ENCODE measurements at regions not wholly inside any gene's neighbourhood (a gene's known extent, or its start where the extent isn't known, plus 50 kb on each side); places are given as distances from the start of the nearest gene placed in this dataset.

DNA sequence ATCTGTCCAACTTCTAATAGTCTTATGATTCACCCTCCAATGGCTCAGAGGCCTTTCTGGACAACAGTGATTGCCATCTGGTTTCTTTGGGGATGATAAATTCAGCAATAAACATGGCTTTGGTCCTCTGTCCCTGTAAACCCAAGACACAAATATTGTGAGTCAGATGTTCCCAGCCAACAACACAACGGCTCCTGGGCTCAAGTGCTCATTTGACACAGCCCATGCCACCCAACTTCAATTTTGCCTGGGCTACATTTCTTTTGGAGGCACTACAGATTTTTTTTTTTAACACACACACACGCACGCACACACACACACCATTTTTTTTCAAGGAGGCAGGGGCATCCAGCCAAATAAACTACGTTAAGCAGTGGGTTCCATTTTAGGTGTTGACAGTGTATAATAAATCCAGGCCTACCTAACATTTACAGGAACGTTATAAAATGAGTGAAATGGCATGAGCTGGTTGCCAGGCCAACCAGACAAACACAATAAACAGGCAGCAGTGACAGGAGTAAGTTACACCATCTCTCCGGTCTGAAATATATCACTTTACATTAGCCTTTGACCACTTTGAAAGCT lies 939.9 kb upstream of the SOX9 start:
- no peak overlapping the region for H3K4me3 ChIP-seq
- no peaks in the 10 kb centered on the region for H3K27me3 ChIP-seq
- H3K9me3 ChIP-seq = no peaks in the 10 kb centered on the region
- no peak for TF ChIP-seq POLR2A (IDR thresholded peaks at IDR 0.05)
- TF ChIP-seq, protein P1, sequence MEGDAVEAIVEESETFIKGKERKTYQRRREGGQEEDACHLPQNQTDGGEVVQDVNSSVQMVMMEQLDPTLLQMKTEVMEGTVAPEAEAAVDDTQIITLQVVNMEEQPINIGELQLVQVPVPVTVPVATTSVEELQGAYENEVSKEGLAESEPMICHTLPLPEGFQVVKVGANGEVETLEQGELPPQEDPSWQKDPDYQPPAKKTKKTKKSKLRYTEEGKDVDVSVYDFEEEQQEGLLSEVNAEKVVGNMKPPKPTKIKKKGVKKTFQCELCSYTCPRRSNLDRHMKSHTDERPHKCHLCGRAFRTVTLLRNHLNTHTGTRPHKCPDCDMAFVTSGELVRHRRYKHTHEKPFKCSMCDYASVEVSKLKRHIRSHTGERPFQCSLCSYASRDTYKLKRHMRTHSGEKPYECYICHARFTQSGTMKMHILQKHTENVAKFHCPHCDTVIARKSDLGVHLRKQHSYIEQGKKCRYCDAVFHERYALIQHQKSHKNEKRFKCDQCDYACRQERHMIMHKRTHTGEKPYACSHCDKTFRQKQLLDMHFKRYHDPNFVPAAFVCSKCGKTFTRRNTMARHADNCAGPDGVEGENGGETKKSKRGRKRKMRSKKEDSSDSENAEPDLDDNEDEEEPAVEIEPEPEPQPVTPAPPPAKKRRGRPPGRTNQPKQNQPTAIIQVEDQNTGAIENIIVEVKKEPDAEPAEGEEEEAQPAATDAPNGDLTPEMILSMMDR (IDR thresholded peaks at IDR 0.05) = no peak
- TF ChIP-seq EP300 (IDR thresholded peaks at IDR 0.05) = no peak
- no peak for DNase-seq
- no peak overlapping the region for H3K27ac ChIP-seq
- H3K36me3 ChIP-seq = no peaks in the 10 kb centered on the region
- H3K4me1 ChIP-seq (ENCODE audit: insufficient read depth) = no peaks in the 10 kb centered on the region
- intact Hi-C loops (cut with DNase I) = no loop called here
- 18 to 27% (median 21%) methylated on average over 6 of the region's 6 CpGs for WGBS, 3 donors

DNA sequence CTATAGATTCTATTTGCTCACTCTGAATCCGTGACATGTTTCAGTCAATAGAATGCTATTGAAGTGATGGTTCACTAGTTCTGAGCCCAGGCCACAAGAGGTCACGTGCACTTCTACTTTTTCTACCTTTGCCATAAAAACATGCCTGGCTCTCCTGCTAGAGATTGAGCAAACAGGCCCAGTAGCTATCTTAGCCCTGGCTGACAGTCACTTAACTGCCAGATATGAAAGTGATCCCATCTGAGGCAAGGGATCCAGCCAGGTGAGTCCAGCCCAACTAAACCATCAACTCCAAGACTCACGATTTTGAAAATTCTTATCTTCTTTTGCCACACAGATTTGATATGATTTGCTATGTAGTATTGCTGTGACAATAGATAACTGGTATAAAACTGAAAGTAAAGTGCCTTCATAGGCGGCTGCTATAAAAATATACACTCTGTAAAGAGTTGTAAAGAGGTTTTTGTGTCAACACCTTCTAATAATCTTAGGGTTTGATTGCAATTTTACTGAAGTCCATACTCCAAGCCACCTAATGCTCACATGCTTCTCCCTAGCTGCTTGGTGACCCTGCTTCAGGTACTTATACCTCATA lies 937.7 kb upstream of the SOX9 start:
- H3K4me3 ChIP-seq = no peak overlapping the region
- no peaks in the 10 kb centered on the region for H3K4me1 ChIP-seq (ENCODE audit: insufficient read depth)
- H3K36me3 ChIP-seq = no peaks in the 10 kb centered on the region
- DNase-seq = no peak
- intact Hi-C loops (cut with DNase I) = no loop called here
- H3K27ac ChIP-seq = no peak overlapping the region
- TF ChIP-seq, protein P1 (IDR thresholded peaks at IDR 0.05) = no peak
- TF ChIP-seq POLR2A (IDR thresholded peaks at IDR 0.05) (no peak), EP300 (IDR thresholded peaks at IDR 0.05) (no peak)
- WGBS, 3 donors = 70 to 83% (median 75%) methylated on average over 4 of the region's 4 CpGs
- H3K27me3 ChIP-seq = no peaks in the 10 kb centered on the region
- H3K9me3 ChIP-seq = no peaks in the 10 kb centered on the region

DNA sequence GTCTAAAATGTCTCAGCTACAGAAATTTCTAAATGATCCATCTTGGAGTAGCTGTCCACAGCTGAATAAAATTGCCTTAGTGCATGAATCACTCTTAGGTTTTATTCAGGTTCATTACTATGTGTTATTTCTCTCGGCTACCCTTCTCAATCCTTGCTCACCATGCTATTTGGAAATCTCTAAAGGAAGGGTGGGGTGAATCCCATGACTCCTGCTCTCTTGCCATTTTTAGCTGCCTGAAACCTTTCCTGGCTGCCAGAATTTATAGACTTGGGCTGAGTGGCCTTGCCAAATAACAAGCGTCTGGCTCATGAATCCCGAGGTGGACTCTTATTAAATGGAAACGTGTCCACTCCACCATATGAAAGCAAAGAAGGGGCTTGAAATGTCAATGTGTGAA lies 936.1 kb upstream of the SOX9 start:
- no peaks in the 10 kb centered on the region for H3K36me3 ChIP-seq
- no peak for DNase-seq
- intact Hi-C loops (cut with DNase I) = no loop called here
- WGBS, 3 donors = 50 to 60% (median 55%) methylated on average over 4 of the region's 4 CpGs
- no peaks in the 10 kb centered on the region for H3K9me3 ChIP-seq
- H3K27me3 ChIP-seq = no peaks in the 10 kb centered on the region
- H3K4me3 ChIP-seq = no peak overlapping the region
- H3K27ac ChIP-seq = no peak overlapping the region
- TF ChIP-seq, protein P1 (IDR thresholded peaks at IDR 0.05) = no peak
- TF ChIP-seq POLR2A (IDR thresholded peaks at IDR 0.05) = no peak
- no peaks in the 10 kb centered on the region for H3K4me1 ChIP-seq (ENCODE audit: insufficient read depth)

DNA sequence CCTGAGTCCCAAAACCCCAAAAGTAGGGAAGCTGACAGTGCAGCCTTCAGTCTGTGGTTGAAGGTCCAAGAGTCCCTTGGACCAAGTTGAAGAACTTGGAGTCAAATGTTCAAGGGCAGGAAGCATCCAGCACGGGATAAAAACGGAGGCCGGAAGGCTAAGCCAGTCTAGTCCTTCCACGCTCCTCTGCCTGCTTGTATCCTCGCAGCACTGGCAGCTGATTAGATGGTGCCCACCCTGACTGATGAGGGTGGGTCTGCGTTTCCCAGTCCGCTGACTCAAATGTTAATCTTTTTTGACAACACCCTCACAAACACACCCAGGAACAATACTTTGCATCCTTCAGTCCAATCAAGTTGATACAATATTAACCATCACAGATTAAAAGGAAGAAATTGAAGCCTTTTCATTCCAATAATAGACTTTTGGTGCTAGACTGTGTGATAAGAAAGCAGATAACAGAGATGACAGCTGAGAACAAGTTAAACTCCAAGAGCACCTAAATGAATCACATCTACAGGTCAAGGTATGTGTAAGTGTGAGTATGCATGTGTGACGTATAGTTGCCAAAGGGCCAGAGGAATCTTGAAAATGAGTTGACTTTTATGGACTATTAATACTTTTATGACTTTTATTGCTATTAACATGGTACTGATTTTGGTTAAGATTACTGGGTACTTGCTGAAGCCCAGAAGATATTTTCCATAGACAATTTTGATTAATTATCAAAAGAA lies 933.5 kb upstream of the SOX9 start:
- 84 to 89% (median 89%) methylated on average over 8 of the region's 8 CpGs for WGBS, 3 donors
- no peak for TF ChIP-seq EP300 (IDR thresholded peaks at IDR 0.05)
- TF ChIP-seq, protein P1 (IDR thresholded peaks at IDR 0.05) = no peak
- no peak for TF ChIP-seq POLR2A (IDR thresholded peaks at IDR 0.05)
- H3K9me3 ChIP-seq = no peaks in the 10 kb centered on the region

More for the DNA sequence above, 933.5 kb upstream of the SOX9 start:
- Histone ChIP-seq H3K4me1 (ENCODE audit: insufficient read depth) (no peaks in the 10 kb centered on the region), H3K27me3 (no peaks in the 10 kb centered on the region), H3K27ac (no peak overlapping the region), H3K36me3 (no peaks in the 10 kb centered on the region), H3K4me3 (no peak overlapping the region)
- intact Hi-C loops (cut with DNase I) = no loop called here
- DNase-seq = no peak

Measured in ovary (tissue), 7 donors.